Esophagus (tissue), 2 donors: ENCODE measurements at regions not wholly inside any gene's neighbourhood (a gene's known extent, or its start where the extent isn't known, plus 50 kb on each side); places are given as distances from the start of the nearest gene placed in this dataset.

Source experiments
- H3K27ac ChIP-seq, 2 donors: one replicate each; pipeline ENCODE4 v1.5.1; 2013; ENCODE audit warnings: low read depth in 2 of 2, mild to moderate bottlenecking in 2 of 2, inconsistent platforms in 1 of 2, low read length in 1 of 2, moderate library complexity in 1 of 2
- H3K27me3 ChIP-seq, 2 donors: one replicate each; pipeline ENCODE4 v1.6.1; 2013; ENCODE audit warnings: low read length in 2 of 2, control low read depth in 1 of 2, mild to moderate bottlenecking in 1 of 2; ENCODE audit not compliant: insufficient read depth in 2 of 2, control insufficient read depth in 1 of 2
- H3K36me3 ChIP-seq, 2 donors: one replicate each; pipeline ENCODE4 v1.6.1; 2013; ENCODE audit warnings: low read length in 1 of 2; ENCODE audit not compliant: control insufficient read depth in 2 of 2, insufficient read depth in 2 of 2
- H3K4me1 ChIP-seq, 2 donors: one replicate each; pipeline ENCODE4 v1.6.1; 2013; ENCODE audit warnings: low read length in 1 of 2; ENCODE audit not compliant: control insufficient read depth in 2 of 2, insufficient read depth in 2 of 2
- H3K4me3 ChIP-seq, 2 donors: one replicate each; pipeline ENCODE4 v1.5.1; 2013; ENCODE audit warnings: low read length in 2 of 2, mild to moderate bottlenecking in 2 of 2, low read depth in 1 of 2, moderate library complexity in 1 of 2
- H3K9me3 ChIP-seq, 2 donors: one replicate each; pipeline ENCODE4 v1.6.1; 2013; ENCODE audit warnings: mild to moderate bottlenecking in 2 of 2, low read depth in 1 of 2, low read length in 1 of 2, moderate library complexity in 1 of 2; ENCODE audit not compliant: control insufficient read depth in 2 of 2, insufficient read depth in 1 of 2
- WGBS, 2 donors: extraction: QIAGEN DNeasy Blood & Tissue Kit; methylation state at CpG; one replicate each; pipeline ENCODE4 v1.1.7; 2013; 5-methylcytosine and 5-hydroxymethylcytosine counted together
- donor health status: healthy with polysubstance abuse.
- donor health status: Bipolar disorder and iron deficiency.

DNA sequence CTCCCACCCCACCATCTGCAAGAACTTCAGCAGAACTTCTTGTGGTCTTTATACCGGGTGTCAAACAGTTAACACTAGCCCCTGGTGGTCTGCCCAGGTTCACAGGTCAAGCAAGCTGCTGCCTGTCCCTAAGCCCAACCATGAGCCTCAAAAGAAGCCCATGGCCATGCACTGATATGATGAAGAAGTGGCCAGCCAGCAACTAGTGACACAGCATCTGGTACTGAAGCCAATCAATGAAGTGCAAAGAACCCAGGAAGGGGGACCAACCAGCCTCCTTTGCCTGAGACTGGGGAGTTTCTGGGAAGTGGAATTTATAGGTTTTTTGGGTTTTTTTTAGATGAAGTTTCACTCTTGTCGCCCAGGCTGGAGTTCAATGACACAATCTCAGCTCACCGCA, 127.8 kb downstream of the MAFB start:
- H3K36me3 ChIP-seq, result no peaks in the 10 kb centered on the region
- WGBS, 2 donors, result 87 to 94% methylated on average over 3 of the region's 3 CpGs
- peaks cover 3 to 20% of the 10 kb centered on the region in 2 donors for H3K4me1 ChIP-seq
- H3K9me3 ChIP-seq, result no peaks in the 10 kb centered on the region
- H3K27me3 ChIP-seq, result no peaks in the 10 kb centered on the region
- H3K4me3 ChIP-seq, result no peak overlapping the region
- no peak overlapping the region for H3K27ac ChIP-seq

- H3K27me3 ChIP-seq, result no peaks in the 10 kb centered on the region
Observed at GRCh38 chr20:40558212-40558611, 130.8 kb downstream of the MAFB start.

GRCh38 chr20:40551125-40551530, 137.9 kb downstream of the MAFB start:
- no peak overlapping the region for H3K27ac ChIP-seq
- H3K36me3 ChIP-seq, result no peaks in the 10 kb centered on the region
- no peaks in the 10 kb centered on the region for H3K9me3 ChIP-seq
- no peaks in the 10 kb centered on the region for H3K27me3 ChIP-seq
- H3K4me1 ChIP-seq, result no peaks in the 10 kb centered on the region
- no peak overlapping the region for H3K4me3 ChIP-seq
- WGBS, 2 donors, result 47 to 79% methylated on average over 1 of the region's 1 CpG

More at GRCh38 chr20:40558212-40558611, 130.8 kb downstream of the MAFB start:
- Histone ChIP-seq H3K4me3 (no peak overlapping the region), H3K27ac (no peak overlapping the region), H3K4me1 (peaks cover 3 to 5% of the 10 kb centered on the region in 2 donors), H3K36me3 (no peaks in the 10 kb centered on the region), H3K9me3 (no peaks in the 10 kb centered on the region)

DNA sequence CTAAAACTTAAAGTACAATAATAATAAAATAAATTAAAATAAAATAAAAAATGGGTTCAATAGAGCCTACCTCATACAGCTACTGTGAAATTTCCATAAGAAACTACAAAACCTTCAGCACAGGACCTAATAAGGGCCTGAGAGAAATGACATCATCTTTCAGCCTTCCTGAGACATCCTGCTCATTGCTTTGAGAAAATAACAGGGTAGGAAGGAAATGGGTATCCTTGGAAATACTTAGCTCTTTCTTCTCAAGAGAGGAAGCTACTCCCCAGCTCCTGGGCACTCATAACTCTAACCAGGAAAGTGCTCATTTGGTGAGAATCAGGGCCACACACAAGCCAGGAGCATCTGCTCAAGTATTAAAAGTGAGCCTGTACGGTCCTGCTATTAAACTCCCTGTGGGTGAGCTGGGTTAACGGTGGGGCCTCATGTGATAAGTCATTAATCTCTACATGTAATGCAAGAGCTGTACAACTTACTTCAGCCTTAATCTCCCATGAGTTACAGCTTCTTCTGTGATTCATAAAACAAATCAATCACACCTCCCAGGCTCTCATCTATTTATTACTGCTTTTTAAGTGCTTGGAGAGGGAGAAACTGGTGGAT, 141.4 kb downstream of the MAFB start:
- 19 to 21% methylated on average over 2 of the region's 2 CpGs for WGBS, 2 donors
- Histone ChIP-seq H3K4me1 (no peaks in the 10 kb centered on the region), H3K4me3 (no peak overlapping the region)

GRCh38 chr20:40545478-40545877, 143.6 kb downstream of the MAFB start:
- Histone ChIP-seq H3K4me3 (no peak overlapping the region), H3K4me1 (no peaks in the 10 kb centered on the region), H3K27ac (no peak overlapping the region), H3K36me3 (no peaks in the 10 kb centered on the region), H3K9me3 (no peaks in the 10 kb centered on the region), H3K27me3 (no peaks in the 10 kb centered on the region)
- 88 to 89% methylated on average over 2 of the region's 2 CpGs for WGBS, 2 donors

More for the DNA sequence above, 141.4 kb downstream of the MAFB start:
- Histone ChIP-seq H3K27ac (no peak overlapping the region), H3K9me3 (no peaks in the 10 kb centered on the region), H3K36me3 (no peaks in the 10 kb centered on the region), H3K27me3 (no peaks in the 10 kb centered on the region)

GRCh38 chr20:40542065-40542464, 147.0 kb downstream of the MAFB start:
- H3K4me1 ChIP-seq, result no peaks in the 10 kb centered on the region
- H3K36me3 ChIP-seq, result no peaks in the 10 kb centered on the region
- 79 to 84% methylated on average over 2 of the region's 2 CpGs for WGBS, 2 donors
- no peak overlapping the region for H3K4me3 ChIP-seq
- no peaks in the 10 kb centered on the region for H3K9me3 ChIP-seq
- H3K27me3 ChIP-seq, result no peaks in the 10 kb centered on the region
- H3K27ac ChIP-seq, result no peak overlapping the region

DNA sequence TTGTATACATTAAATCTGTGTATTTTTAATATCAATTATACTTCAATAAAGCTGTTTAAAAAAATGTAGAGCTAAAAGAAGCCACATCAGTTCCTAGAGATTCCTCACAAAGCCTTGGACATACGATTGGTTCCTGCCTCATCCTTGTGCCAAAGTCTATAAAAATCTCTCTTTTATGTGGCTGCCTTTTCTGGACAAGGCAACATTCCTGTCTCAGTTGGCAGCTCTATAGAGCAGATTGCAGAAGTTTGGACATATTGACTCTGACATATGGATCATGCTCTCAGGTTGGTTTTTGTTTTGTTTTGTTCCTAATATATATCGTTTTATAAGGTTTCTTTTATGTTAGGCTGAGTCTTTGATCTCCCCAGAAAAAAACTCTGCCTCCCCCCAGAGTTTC, 148.9 kb downstream of the MAFB start:
- H3K36me3 ChIP-seq, result no peaks in the 10 kb centered on the region
- WGBS, 2 donors, result 22 to 36% methylated on average over 2 of the region's 2 CpGs

DNA sequence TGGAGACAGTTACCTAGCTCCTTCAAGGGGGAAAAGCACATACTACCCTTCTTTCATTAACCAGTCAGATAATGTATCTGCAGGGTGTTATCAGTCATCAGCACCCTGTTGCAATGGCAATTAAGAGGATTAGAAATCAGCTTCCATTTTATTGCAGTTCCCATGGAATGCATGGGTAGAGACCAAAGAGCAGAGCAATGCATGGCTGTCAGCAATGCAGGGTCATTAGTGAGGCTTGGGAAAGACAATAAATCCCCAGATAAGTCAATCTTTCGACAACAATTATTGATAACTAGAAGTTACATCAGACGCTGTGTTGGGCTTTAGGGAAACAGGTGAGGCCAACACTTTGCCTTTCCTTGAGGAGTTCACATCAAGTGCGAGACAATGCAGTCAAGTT, 150.9 kb downstream of the MAFB start:
- H3K36me3 ChIP-seq, result no peaks in the 10 kb centered on the region
- H3K9me3 ChIP-seq, result no peaks in the 10 kb centered on the region
- 71 to 87% methylated on average over 3 of the region's 3 CpGs for WGBS, 2 donors
- H3K4me3 ChIP-seq, result no peak overlapping the region
- no peak overlapping the region for H3K27ac ChIP-seq
- no peaks in the 10 kb centered on the region for H3K27me3 ChIP-seq
- no peaks in the 10 kb centered on the region for H3K4me1 ChIP-seq

More for the DNA sequence above, 148.9 kb downstream of the MAFB start:
- no peaks in the 10 kb centered on the region for H3K4me1 ChIP-seq
- no peaks in the 10 kb centered on the region for H3K9me3 ChIP-seq
- H3K27ac ChIP-seq, result no peak overlapping the region
- no peak overlapping the region for H3K4me3 ChIP-seq
- H3K27me3 ChIP-seq, result no peaks in the 10 kb centered on the region

- WGBS, 2 donors, result 65 to 76% methylated on average over 4 of the region's 4 CpGs
- H3K36me3 ChIP-seq, result no peaks in the 10 kb centered on the region
- H3K4me1 ChIP-seq, result no peaks in the 10 kb centered on the region
- no peak overlapping the region for H3K4me3 ChIP-seq
- H3K27ac ChIP-seq, result no peak overlapping the region
- no peaks in the 10 kb centered on the region for H3K27me3 ChIP-seq
- H3K9me3 ChIP-seq, result peaks cover 0 to 2% of the 10 kb centered on the region in 2 donors
Observed at GRCh38 chr20:40536808-40537207, 152.2 kb downstream of the MAFB start.

DNA sequence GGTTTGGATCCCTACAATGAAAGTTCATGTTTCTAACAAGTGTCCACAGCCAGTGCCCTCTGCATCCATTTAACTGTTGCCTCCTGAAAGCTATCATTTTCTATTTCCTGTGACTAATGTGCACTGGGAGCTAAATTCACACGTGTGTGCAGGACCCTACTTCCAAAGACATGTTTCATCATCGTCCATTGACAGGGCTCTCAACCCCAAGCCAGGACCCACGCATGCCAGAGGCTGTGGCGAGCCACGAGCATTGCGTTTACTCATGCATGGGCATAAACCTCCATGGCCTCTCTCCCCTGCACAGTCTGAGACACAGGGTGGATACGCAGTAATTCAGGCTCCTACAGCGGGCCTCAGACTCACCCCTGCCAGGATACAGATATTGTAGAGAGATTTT, 153.2 kb downstream of the MAFB start:
- 80 to 83% methylated on average over 8 of the region's 8 CpGs for WGBS, 2 donors
- H3K9me3 ChIP-seq, result peaks cover 0 to 4% of the 10 kb centered on the region in 2 donors
- H3K27ac ChIP-seq, result no peak overlapping the region

More for the DNA sequence above, 153.2 kb downstream of the MAFB start:
- H3K36me3 ChIP-seq, result no peaks in the 10 kb centered on the region
- no peaks in the 10 kb centered on the region for H3K4me1 ChIP-seq
- H3K27me3 ChIP-seq, result no peaks in the 10 kb centered on the region
- no peak overlapping the region for H3K4me3 ChIP-seq
